ENCODE measurements at regions not wholly inside any gene's neighbourhood (a gene's known extent, or its start where the extent isn't known, plus 50 kb on each side); places are given as distances from the start of the nearest gene placed in this dataset.

- TF ChIP-seq CREB5 (CRISPR knock-in tag; IDR thresholded peaks at IDR 0.05; ENCODE audit: low read depth), result no peak
These were observed 221.5 kb upstream of the TSHZ3 start (continued) for GRCh38 chr19:31570718-31571117.

GRCh38 chr19:31572102-31572975 lies 223.1 kb upstream of the TSHZ3 start:
- no peak for ATAC-seq
- no peak for TF ChIP-seq ZFP3 (CRISPR knock-in tag; IDR thresholded peaks at IDR 0.05)
- TF ChIP-seq ZNF8 (CRISPR knock-in tag; IDR thresholded peaks at IDR 0.05), result no peak
- no peak for TF ChIP-seq ZNF70 (CRISPR knock-in tag; IDR thresholded peaks at IDR 0.05)
- no peak for TF ChIP-seq CSRNP3 (CRISPR knock-in tag; IDR thresholded peaks at IDR 0.05)
- TF ChIP-seq PPARA (CRISPR knock-in tag; IDR thresholded peaks at IDR 0.05; ENCODE audit: borderline replicate concordance), result no peak
- no peak for TF ChIP-seq ZNF565 (CRISPR knock-in tag; conservative IDR thresholded peaks at IDR 0.05; ENCODE audit: low read depth)
- no peak for TF ChIP-seq POU6F1 (CRISPR knock-in tag; IDR thresholded peaks at IDR 0.05; ENCODE audit: borderline replicate concordance, low read depth)
- no peak for TF ChIP-seq TCF4 (CRISPR knock-in tag; IDR thresholded peaks at IDR 0.05; ENCODE audit: borderline replicate concordance)
- no peak for TF ChIP-seq SNAI2 (CRISPR knock-in tag; IDR thresholded peaks at IDR 0.05)
- no peak for TF ChIP-seq RARB (CRISPR knock-in tag; IDR thresholded peaks at IDR 0.05)
- no peak for TF ChIP-seq OSR1 (CRISPR knock-in tag; IDR thresholded peaks at IDR 0.05)
- TF ChIP-seq ZC3H10 (CRISPR knock-in tag; IDR thresholded peaks at IDR 0.05), result no peak
- no peak for TF ChIP-seq ESRRG (CRISPR knock-in tag; IDR thresholded peaks at IDR 0.05)
- TF ChIP-seq TOX (CRISPR knock-in tag; IDR thresholded peaks at IDR 0.05; ENCODE audit: borderline replicate concordance), result no peak
- TF ChIP-seq TSHZ2 (CRISPR knock-in tag; IDR thresholded peaks at IDR 0.05), result no peak
- no peak for TF ChIP-seq GLIS3 (CRISPR knock-in tag; IDR thresholded peaks at IDR 0.05)
- no peak for TF ChIP-seq ISL1 (CRISPR knock-in tag; IDR thresholded peaks at IDR 0.05)
- TF ChIP-seq ARNTL (CRISPR knock-in tag; IDR thresholded peaks at IDR 0.05; ENCODE audit: borderline replicate concordance, low read depth), result no peak
- no peak for TF ChIP-seq PATZ1 (CRISPR knock-in tag; IDR thresholded peaks at IDR 0.05; ENCODE audit: borderline replicate concordance)

- TF ChIP-seq BACH2 (CRISPR knock-in tag; IDR thresholded peaks at IDR 0.05; ENCODE audit: borderline replicate concordance) (no peak), ISL1 (CRISPR knock-in tag; IDR thresholded peaks at IDR 0.05) (no peak), CREB5 (CRISPR knock-in tag; IDR thresholded peaks at IDR 0.05; ENCODE audit: low read depth) (no peak), CSRNP3 (CRISPR knock-in tag; IDR thresholded peaks at IDR 0.05) (no peak), ZFP3 (CRISPR knock-in tag; IDR thresholded peaks at IDR 0.05) (no peak), ARNTL (CRISPR knock-in tag; IDR thresholded peaks at IDR 0.05; ENCODE audit: borderline replicate concordance, low read depth) (no peak), ZNF8 (CRISPR knock-in tag; IDR thresholded peaks at IDR 0.05) (no peak), OSR1 (CRISPR knock-in tag; IDR thresholded peaks at IDR 0.05) (no peak), GLIS3 (CRISPR knock-in tag; IDR thresholded peaks at IDR 0.05) (no peak), ZC3H10 (CRISPR knock-in tag; IDR thresholded peaks at IDR 0.05) (no peak), ZNF70 (CRISPR knock-in tag; IDR thresholded peaks at IDR 0.05) (no peak), TSHZ2 (CRISPR knock-in tag; IDR thresholded peaks at IDR 0.05) (no peak)
- ATAC-seq, result no peak
These were observed 223.7 kb upstream of the TSHZ3 start for GRCh38 chr19:31572976-31573298.
